Gastrocnemius medialis (tissue), 4 donors: ENCODE measurements at regions not wholly inside any gene's neighbourhood (a gene's known extent, or its start where the extent isn't known, plus 50 kb on each side); places are given as distances from the start of the nearest gene placed in this dataset.

ENCODE experiments used
- POLR2A ChIP-seq, 2 donors: fragments of 450-650 bp; IDR thresholded peaks; one replicate each; pipeline ENCODE4 v1.6.1; 2017; ENCODE audit warnings: antibody characterized with exemption in 2 of 2, mild to moderate bottlenecking in 2 of 2, moderate library complexity in 2 of 2
- TF ChIP-seq, protein P1 (sequence below), 5 experiments: fragments of 450-650 bp in 3 of 5; fragments of 200-600 bp in 2 of 5; sonication (generic) in 2 of 5; IDR thresholded peaks in 4 of 5; conservative IDR thresholded peaks in 1 of 5; 1 replicate in 4 of 5; 2 replicates in 1 of 5; pipeline ENCODE4 v1.5.1; 2016 to 2019; ENCODE audit warnings: antibody characterized with exemption in 5 of 5, mild to moderate bottlenecking in 3 of 5, moderate library complexity in 3 of 5

DNA sequence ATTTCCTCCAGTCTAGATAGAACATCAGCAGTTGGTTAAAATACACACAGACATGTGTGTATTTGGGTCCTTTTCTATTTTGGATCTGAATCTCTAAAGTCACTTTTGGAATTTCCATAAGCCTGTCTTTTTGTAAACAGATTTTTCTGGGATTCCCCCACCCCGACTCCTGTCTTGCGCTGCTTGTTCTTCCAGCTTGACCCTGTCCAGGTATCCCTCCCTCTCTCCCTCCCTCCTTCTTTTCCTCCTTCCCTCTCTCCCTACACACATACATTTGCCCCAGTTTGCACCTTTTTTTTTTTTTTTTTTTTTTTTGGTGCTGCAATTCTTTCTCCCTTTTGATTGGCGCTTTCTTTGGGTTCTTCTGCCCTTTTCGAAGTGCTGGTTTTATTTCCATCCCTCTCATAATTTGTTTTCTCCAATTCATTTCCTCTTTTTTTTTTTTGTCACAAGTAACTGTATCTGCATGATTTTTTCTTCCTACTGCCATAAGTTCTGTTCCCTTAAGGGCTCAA lies 114.8 kb upstream of the SERTAD2 start:
- TF ChIP-seq, protein P1, sequence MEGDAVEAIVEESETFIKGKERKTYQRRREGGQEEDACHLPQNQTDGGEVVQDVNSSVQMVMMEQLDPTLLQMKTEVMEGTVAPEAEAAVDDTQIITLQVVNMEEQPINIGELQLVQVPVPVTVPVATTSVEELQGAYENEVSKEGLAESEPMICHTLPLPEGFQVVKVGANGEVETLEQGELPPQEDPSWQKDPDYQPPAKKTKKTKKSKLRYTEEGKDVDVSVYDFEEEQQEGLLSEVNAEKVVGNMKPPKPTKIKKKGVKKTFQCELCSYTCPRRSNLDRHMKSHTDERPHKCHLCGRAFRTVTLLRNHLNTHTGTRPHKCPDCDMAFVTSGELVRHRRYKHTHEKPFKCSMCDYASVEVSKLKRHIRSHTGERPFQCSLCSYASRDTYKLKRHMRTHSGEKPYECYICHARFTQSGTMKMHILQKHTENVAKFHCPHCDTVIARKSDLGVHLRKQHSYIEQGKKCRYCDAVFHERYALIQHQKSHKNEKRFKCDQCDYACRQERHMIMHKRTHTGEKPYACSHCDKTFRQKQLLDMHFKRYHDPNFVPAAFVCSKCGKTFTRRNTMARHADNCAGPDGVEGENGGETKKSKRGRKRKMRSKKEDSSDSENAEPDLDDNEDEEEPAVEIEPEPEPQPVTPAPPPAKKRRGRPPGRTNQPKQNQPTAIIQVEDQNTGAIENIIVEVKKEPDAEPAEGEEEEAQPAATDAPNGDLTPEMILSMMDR (IDR thresholded peaks at IDR 0.05 in 4 of 5, conservative IDR thresholded peaks at IDR 0.05 in 1 of 5): no peak
- no peak for TF ChIP-seq POLR2A (IDR thresholded peaks at IDR 0.05)
